Nephron progenitor cell (in vitro differentiated cells): ENCODE measurements at regions not wholly inside any gene's neighbourhood (a gene's known extent, or its start where the extent isn't known, plus 50 kb on each side); places are given as distances from the start of the nearest gene placed in this dataset.

Experiments used
- DNase-seq: peaks from one replicate; pipeline ENCODE4 v3.0.0; 2021
- H3K27ac Mint-ChIP-seq: 2 replicates; pipeline ENCODE4 v1.8.0; 2021; ENCODE audit warnings: mild to moderate bottlenecking, moderate library complexity, mixed read lengths
- H3K27me3 Mint-ChIP-seq: 2 replicates; pipeline ENCODE4 v1.8.0; 2021; ENCODE audit warnings: mild to moderate bottlenecking, low read depth, mixed read lengths; ENCODE audit not compliant: poor library complexity
- H3K36me3 Mint-ChIP-seq: 2 replicates; pipeline ENCODE4 v1.8.0; 2021; ENCODE audit warnings: low read depth, mixed read lengths
- H3K4me1 Mint-ChIP-seq: 2 replicates; pipeline ENCODE4 v1.8.0; 2021; ENCODE audit warnings: mixed read lengths
- H3K4me3 Mint-ChIP-seq: 2 replicates; pipeline ENCODE4 v1.8.0; 2021; ENCODE audit warnings: mild to moderate bottlenecking, moderate library complexity, mixed read lengths
- H3K9me3 Mint-ChIP-seq: 2 replicates; pipeline ENCODE4 v1.8.0; 2021; ENCODE audit warnings: mild to moderate bottlenecking, moderate library complexity, mixed read lengths
- CTCF ChIP-seq: fragments of 200-600 bp; sonication (generic); IDR thresholded peaks from 2 replicates; pipeline ENCODE4 v1.5.0; 2021; ENCODE audit warnings: antibody characterized with exemption

GRCh38 chr1:181429462-181429861 lies 53.9 kb upstream of the CACNA1E start:
- TF ChIP-seq CTCF, result no peak
- Mint-ChIP-seq H3K36me3 (no peaks in the 10 kb centered on the region), H3K9me3 (no peaks in the 10 kb centered on the region), H3K27ac (no peak overlapping the region), H3K4me1 (peaks cover 12% of the 10 kb centered on the region), H3K4me3 (no peak overlapping the region), H3K27me3 (peaks cover 37% of the 10 kb centered on the region)
- no peak for DNase-seq

GRCh38 chr1:181430015-181430885 lies 53.1 kb upstream of the CACNA1E start:
- Mint-ChIP-seq H3K4me1 (peaks cover 5% of the 10 kb centered on the region), H3K27ac (no peak overlapping the region), H3K36me3 (no peaks in the 10 kb centered on the region), H3K4me3 (no peak overlapping the region), H3K9me3 (no peaks in the 10 kb centered on the region), H3K27me3 (peaks cover 36% of the 10 kb centered on the region)
- no peak for DNase-seq
- TF ChIP-seq CTCF, result no peak
